ENCODE measurements at regions not wholly inside any gene's neighbourhood (a gene's known extent, or its start where the extent isn't known, plus 50 kb on each side); places are given as distances from the start of the nearest gene placed in this dataset.

GRCh38 chr7:41232086-41232485 lies 470.8 kb downstream of the INHBA start:
- no peak for TF ChIP-seq CTCF (IDR thresholded peaks at IDR 0.05)
- TF ChIP-seq POLR2A (IDR thresholded peaks at IDR 0.05) = no peak
- no peak for TF ChIP-seq POLR2AphosphoS5 (IDR thresholded peaks at IDR 0.05)

All from breast epithelium (tissue), 3 donors.